Fibroblast of skin of left quadriceps (primary cell): ENCODE measurements at regions not wholly inside any gene's neighbourhood (a gene's known extent, or its start where the extent isn't known, plus 50 kb on each side); places are given as distances from the start of the nearest gene placed in this dataset.
"Not testable (repeated sequence)": the region's sequence is repeated elsewhere in the genome, so short reads cannot be mapped to it uniquely, and the experiment has no call there.

Experiments
- DNase-seq, 2 experiments: peaks; one replicate each; pipeline ENCODE4 v3.0.0-alpha.2; 2013; ENCODE audit warnings: low read depth in 2 of 2

GRCh38 chr7:89618274-89618673 lies 536.0 kb upstream of the STEAP1 start:
- no peak for DNase-seq

DNA sequence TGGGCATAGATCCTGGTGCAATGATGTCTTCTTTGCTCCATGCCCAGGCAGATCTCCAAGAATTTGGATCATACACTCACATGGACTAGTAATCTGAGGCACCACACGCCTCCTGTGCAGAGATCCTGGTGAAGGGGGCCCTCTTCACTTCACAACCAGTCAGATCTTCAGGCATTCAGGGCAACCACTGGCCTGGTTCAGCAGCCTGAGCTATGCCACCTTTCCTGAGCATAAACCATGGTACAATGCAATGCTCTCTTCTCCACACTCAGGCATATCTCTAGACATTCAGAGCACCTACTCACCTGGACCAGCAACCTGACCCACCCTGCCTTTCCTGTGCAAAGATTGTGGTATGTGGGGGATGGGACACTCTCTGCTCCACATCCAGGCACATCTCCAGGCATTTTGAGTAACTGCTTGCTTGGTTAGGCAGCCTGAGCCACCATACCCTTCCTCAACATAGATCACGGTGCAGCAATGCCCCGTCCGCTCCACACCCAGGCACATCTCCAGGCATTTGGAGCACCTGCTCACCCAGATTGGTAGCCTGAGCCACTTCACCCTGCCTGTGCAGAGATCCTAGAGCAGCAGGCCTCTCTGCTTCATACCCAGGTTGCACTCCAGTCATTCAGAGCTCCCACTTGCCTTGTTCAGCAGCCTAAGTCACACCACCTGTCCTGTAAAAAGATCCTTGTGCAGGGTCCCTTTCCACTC lies 532.2 kb upstream of the STEAP1 start:
- DNase-seq = no peak

DNA sequence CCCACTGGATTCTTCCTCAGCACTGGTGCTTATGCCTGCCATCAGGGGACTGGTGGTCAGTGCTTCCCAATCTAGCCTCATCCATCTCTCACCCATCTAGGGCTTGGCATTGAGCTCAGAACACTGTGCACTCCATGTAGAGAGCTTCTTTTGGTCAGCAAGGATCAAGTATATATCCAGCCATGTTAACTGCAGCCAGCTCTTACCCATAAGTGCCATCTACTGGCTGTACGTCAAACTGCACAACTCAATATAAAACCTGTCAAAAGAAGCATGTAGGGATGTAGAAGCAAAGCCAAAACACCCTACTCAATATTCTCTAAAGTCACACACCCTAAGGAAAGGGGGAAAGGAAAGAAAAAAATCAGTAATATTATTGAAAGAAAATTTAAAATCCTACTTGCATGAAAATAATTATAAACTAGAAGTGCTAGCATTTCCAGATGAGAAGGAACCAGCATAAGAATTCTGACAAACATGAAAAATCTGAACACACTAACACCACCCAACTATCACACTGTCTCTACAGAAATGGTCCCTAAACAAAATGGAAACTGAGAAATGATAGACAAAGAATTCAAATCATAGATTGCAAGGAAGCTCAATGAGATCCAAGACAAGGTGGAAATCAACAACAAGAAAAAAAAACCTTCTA lies 531.1 kb upstream of the STEAP1 start:
- peak; percentile 9 to 12 for DNase-seq

- DNase-seq = not testable (repeated sequence)
Observed at GRCh38 chr7:89624155-89624554, 530.1 kb upstream of the STEAP1 start.

GRCh38 chr7:89648509-89648908 lies 505.8 kb upstream of the STEAP1 start:
- no peak for DNase-seq

DNA sequence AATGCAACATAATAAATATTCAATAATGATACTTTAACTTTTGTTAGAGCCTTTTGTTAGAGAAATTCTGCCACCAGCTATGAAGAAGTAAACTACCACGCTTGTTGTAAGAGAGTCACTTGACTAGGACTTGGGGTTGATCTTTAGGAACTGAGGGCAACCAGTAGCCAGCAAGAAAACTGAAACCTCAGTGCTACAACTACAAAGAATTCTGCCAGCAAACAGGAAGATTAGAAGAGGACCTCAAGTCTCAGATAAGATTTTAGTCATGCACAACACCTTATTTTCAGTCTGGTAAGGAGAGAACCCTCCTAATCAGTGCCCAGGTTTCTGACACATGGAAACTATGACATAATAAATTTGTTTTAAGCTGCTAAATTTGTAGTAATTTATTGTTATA lies 498.3 kb upstream of the STEAP1 start:
- no peak for DNase-seq

- no peak for DNase-seq
Observed at GRCh38 chr7:89661876-89662275, 492.4 kb upstream of the STEAP1 start.

- DNase-seq = no peak
Observed at GRCh38 chr7:89666136-89666835, 488.0 kb upstream of the STEAP1 start.

GRCh38 chr7:89680161-89680560 lies 474.1 kb upstream of the STEAP1 start:
- no peak for DNase-seq

- DNase-seq = no peak
Observed at GRCh38 chr7:89681448-89681847, 472.8 kb upstream of the STEAP1 start.

GRCh38 chr7:89685287-89685686 lies 469.0 kb upstream of the STEAP1 start:
- DNase-seq = no peak

- DNase-seq = no peak
Observed at GRCh38 chr7:89687211-89687610, 467.1 kb upstream of the STEAP1 start.

- DNase-seq = no peak
Observed at GRCh38 chr7:89695241-89695640, 459.0 kb upstream of the STEAP1 start.

GRCh38 chr7:89714131-89714530 lies 440.1 kb upstream of the STEAP1 start:
- DNase-seq = no peak

DNA sequence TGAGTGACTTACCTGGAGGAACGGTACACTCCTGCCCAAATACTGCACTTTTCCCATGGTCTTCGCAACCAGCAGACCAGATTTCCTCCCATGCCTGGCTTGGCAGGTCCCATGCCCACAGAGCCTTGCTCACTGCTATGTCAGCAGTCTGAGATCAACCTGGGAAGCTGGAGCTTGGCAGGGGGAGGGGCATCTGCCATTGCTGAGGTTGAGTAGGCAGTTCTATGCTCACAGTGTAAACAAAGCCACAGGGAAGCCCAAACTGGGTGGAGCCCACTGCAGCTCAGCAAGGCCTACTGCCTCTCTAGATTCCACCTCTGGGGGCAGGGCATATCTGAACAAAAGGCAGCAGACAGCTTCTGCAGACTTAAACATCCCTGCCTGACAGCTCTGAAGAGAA lies 435.3 kb upstream of the STEAP1 start:
- not testable (repeated sequence) for DNase-seq

DNA sequence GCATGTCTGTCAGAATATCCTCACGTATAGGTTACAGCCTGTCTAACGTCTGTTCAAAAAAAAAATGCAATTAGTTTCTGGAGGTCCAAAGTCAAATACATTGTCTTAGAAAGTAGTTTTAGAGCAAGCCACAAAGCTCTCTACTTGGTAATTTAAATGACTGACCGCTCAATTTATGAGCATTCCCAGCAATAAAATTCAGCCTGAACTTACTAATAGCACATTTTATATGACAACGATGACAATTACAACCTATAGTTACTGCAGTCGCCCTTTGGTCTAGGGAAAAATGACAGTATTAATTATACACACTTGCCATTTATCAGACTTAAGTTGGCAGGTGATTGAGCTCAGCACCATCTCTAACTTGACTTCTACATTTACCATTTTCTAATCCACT lies 425.8 kb upstream of the STEAP1 start:
- no peak for DNase-seq

- no peak for DNase-seq
Observed at GRCh38 chr7:89731751-89732445, 422.4 kb upstream of the STEAP1 start.

DNA sequence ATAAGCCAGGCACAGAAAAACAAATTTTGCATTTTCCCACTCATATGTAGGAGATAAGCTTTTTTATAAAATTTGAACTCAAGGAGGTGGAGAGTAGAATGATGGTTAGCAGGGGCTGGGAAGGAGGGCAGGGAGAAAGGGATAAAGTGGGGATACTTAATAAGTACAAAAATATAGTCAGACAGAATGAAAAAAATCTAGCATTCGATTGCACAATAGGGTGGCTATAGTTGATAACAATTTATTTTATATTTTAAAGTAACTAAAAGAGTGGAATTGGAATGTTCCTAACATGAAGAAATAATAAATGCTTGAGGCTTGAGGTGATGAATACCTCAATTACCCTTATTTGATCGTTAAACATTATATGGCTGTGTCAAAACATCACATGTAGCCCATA lies 415.7 kb upstream of the STEAP1 start:
- DNase-seq = no peak

- no peak for DNase-seq
Observed at GRCh38 chr7:89757910-89758309, 396.4 kb upstream of the STEAP1 start.

GRCh38 chr7:89760690-89761089 lies 393.6 kb upstream of the STEAP1 start:
- DNase-seq = no peak

- no peak for DNase-seq
Observed at GRCh38 chr7:89761173-89761572, 393.1 kb upstream of the STEAP1 start.

GRCh38 chr7:89770161-89770560 lies 384.1 kb upstream of the STEAP1 start:
- DNase-seq = no peak
